SK-N-SH treated with all-trans-retinoic acid at 6 μM for 48 hours (cell line): ENCODE measurements at regions not wholly inside any gene's neighbourhood (a gene's known extent, or its start where the extent isn't known, plus 50 kb on each side); places are given as distances from the start of the nearest gene placed in this dataset.
A peak's percentile ranks its signal among the peaks of the same experiment; 100 is the strongest.

Source experiments
- ATAC-seq: fragments of 200-7000 bp; cut with Tn5 transposase; 3 replicates; pipeline ENCODE4 v1.9.1; 2020; ENCODE audit warnings: mild to moderate bottlenecking, moderate library complexity
- ARNTL ChIP-seq: fragments of 450-650 bp; formaldehyde crosslinking; IDR thresholded peaks from 2 replicates; pipeline ENCODE4 v1.5.0; 2020; ENCODE audit warnings: low read depth, mild to moderate bottlenecking, moderate library complexity, borderline replicate concordance
- CSDC2 ChIP-seq: fragments of 250-450 bp; sonication (Bioruptor Pico); IDR thresholded peaks from 2 replicates; pipeline ENCODE4 v1.5.0; 2020; ENCODE audit warnings: mild to moderate bottlenecking, moderate library complexity
- GLIS3 ChIP-seq: fragments of 250-450 bp; sonication (Bioruptor Pico); IDR thresholded peaks from 2 replicates; pipeline ENCODE4 v1.5.0; 2020; ENCODE audit warnings: mild to moderate bottlenecking, moderate library complexity
- OSR1 ChIP-seq: fragments of 250-450 bp; sonication (Bioruptor Pico); IDR thresholded peaks from 2 replicates; pipeline ENCODE4 v1.8.0; 2022; ENCODE audit warnings: moderate library complexity, mild to moderate bottlenecking, inconsistent platforms
- PPARA ChIP-seq: fragments of 250-450 bp; sonication (Bioruptor Pico); IDR thresholded peaks from 2 replicates; pipeline ENCODE4 v1.5.0; 2020; ENCODE audit warnings: mild to moderate bottlenecking, borderline replicate concordance
- RARB ChIP-seq: fragments of 250-450 bp; sonication (Bioruptor Pico); IDR thresholded peaks from 2 replicates; pipeline ENCODE4 v1.8.0; 2021; ENCODE audit warnings: mild to moderate bottlenecking, moderate library complexity
- SNAI2 ChIP-seq: fragments of 250-450 bp; sonication (Bioruptor Pico); IDR thresholded peaks from 2 replicates; pipeline ENCODE4 v1.5.0; 2020; ENCODE audit warnings: mild to moderate bottlenecking, moderate library complexity
- TCF4 ChIP-seq: fragments of 250-450 bp; sonication (Bioruptor Pico); IDR thresholded peaks from 2 replicates; pipeline ENCODE4 v1.8.0; 2021; ENCODE audit warnings: mild to moderate bottlenecking, moderate library complexity, borderline replicate concordance
- TOX ChIP-seq: fragments of 250-450 bp; sonication (Bioruptor Pico); IDR thresholded peaks from 2 replicates; pipeline ENCODE4 v1.8.0; 2021; ENCODE audit warnings: mild to moderate bottlenecking, moderate library complexity, borderline replicate concordance
- ZC3H10 ChIP-seq: fragments of 250-450 bp; sonication (Bioruptor Pico); IDR thresholded peaks from 2 replicates; pipeline ENCODE4 v1.5.1; 2021; ENCODE audit warnings: mild to moderate bottlenecking, moderate library complexity
- ZFP3 ChIP-seq: fragments of 250-450 bp; sonication (Bioruptor Pico); IDR thresholded peaks from 2 replicates; pipeline ENCODE4 v1.5.0; 2020; ENCODE audit warnings: mild to moderate bottlenecking, moderate library complexity
- ZFP30 ChIP-seq: fragments of 450-650 bp; formaldehyde crosslinking; IDR thresholded peaks from 2 replicates; pipeline ENCODE4 v1.5.0; 2022; ENCODE audit warnings: mild to moderate bottlenecking, moderate library complexity
- ZNF565 ChIP-seq: fragments of 450-650 bp; formaldehyde crosslinking; conservative IDR thresholded peaks from 2 replicates; pipeline ENCODE4 v1.5.0; 2020; ENCODE audit warnings: low read depth, mild to moderate bottlenecking, moderate library complexity
- ZNF70 ChIP-seq: fragments of 450-650 bp; formaldehyde crosslinking; IDR thresholded peaks from 2 replicates; pipeline ENCODE4 v1.5.0; 2020; ENCODE audit warnings: mild to moderate bottlenecking, moderate library complexity
- ZNF8 ChIP-seq: fragments of 450-650 bp; formaldehyde crosslinking; IDR thresholded peaks from 2 replicates; pipeline ENCODE4 v1.5.0; 2020; ENCODE audit warnings: mild to moderate bottlenecking, moderate library complexity
- TF ChIP-seq, protein P1 (sequence below): fragments of 250-450 bp; sonication (Bioruptor Pico); IDR thresholded peaks from 2 replicates; pipeline ENCODE4 v1.5.1; 2020; ENCODE audit warnings: low read depth, mild to moderate bottlenecking, moderate library complexity
- TF ChIP-seq, protein P2 (sequence below): fragments of 250-450 bp; sonication (Bioruptor Pico); IDR thresholded peaks from 2 replicates; pipeline ENCODE4 v1.5.0; 2020; ENCODE audit warnings: mild to moderate bottlenecking, moderate library complexity
- TF ChIP-seq, protein P3 (sequence below): fragments of 250-450 bp; sonication (Bioruptor Pico); IDR thresholded peaks from 2 replicates; pipeline ENCODE4 v1.8.0; 2021; ENCODE audit warnings: low read depth, mild to moderate bottlenecking, moderate library complexity, borderline replicate concordance
- TF ChIP-seq, protein P4 (sequence below): fragments of 250-450 bp; sonication (Bioruptor Pico); IDR thresholded peaks from 2 replicates; pipeline ENCODE4 v1.8.0; 2020; ENCODE audit warnings: mild to moderate bottlenecking, moderate library complexity, borderline replicate concordance
- TF ChIP-seq, protein P5 (sequence below): fragments of 250-450 bp; sonication (Bioruptor Pico); IDR thresholded peaks from 2 replicates; pipeline ENCODE4 v1.5.1; 2021; ENCODE audit warnings: mild to moderate bottlenecking, moderate library complexity

DNA sequence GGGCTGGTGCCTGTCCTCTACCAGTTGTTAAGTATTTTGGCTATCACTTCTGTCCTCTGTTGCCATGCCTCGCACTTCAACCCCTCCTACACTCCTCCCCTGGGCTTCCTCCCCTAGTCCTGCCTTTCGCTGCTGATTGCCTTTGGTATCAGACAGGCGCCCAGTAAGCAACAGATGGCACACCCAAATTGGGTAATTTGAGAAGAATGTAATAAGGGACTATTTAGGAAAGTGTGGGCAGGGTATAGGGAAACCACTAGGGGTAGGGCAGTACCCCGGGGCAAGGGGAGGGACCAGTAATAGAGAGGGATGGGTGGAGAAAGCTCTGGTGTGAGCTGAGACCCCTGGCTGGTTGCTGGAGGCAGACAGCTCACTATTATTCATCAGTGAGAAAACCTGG lies 172.7 kb upstream of the USP9X start:
- no peak for ATAC-seq
- no peak for TF ChIP-seq ZFP3 (CRISPR knock-in tag)
- no peak for TF ChIP-seq OSR1 (CRISPR knock-in tag)
- TF ChIP-seq RARB (CRISPR knock-in tag): no peak
- no peak for TF ChIP-seq GLIS3 (CRISPR knock-in tag)
- TF ChIP-seq PPARA (CRISPR knock-in tag): no peak
- TF ChIP-seq SNAI2 (CRISPR knock-in tag): no peak
- no peak for TF ChIP-seq TOX (CRISPR knock-in tag)
- TF ChIP-seq ZNF70 (CRISPR knock-in tag): no peak
- no peak for TF ChIP-seq TCF4 (CRISPR knock-in tag)
- TF ChIP-seq, protein P1, sequence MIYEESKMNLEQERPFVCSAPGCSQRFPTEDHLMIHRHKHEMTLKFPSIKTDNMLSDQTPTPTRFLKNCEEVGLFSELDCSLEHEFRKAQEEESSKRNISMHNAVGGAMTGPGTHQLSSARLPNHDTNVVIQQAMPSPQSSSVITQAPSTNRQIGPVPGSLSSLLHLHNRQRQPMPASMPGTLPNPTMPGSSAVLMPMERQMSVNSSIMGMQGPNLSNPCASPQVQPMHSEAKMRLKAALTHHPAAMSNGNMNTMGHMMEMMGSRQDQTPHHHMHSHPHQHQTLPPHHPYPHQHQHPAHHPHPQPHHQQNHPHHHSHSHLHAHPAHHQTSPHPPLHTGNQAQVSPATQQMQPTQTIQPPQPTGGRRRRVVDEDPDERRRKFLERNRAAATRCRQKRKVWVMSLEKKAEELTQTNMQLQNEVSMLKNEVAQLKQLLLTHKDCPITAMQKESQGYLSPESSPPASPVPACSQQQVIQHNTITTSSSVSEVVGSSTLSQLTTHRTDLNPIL (CRISPR knock-in tag): no peak
- TF ChIP-seq ZC3H10 (CRISPR knock-in tag): no peak
- TF ChIP-seq, protein P2, sequence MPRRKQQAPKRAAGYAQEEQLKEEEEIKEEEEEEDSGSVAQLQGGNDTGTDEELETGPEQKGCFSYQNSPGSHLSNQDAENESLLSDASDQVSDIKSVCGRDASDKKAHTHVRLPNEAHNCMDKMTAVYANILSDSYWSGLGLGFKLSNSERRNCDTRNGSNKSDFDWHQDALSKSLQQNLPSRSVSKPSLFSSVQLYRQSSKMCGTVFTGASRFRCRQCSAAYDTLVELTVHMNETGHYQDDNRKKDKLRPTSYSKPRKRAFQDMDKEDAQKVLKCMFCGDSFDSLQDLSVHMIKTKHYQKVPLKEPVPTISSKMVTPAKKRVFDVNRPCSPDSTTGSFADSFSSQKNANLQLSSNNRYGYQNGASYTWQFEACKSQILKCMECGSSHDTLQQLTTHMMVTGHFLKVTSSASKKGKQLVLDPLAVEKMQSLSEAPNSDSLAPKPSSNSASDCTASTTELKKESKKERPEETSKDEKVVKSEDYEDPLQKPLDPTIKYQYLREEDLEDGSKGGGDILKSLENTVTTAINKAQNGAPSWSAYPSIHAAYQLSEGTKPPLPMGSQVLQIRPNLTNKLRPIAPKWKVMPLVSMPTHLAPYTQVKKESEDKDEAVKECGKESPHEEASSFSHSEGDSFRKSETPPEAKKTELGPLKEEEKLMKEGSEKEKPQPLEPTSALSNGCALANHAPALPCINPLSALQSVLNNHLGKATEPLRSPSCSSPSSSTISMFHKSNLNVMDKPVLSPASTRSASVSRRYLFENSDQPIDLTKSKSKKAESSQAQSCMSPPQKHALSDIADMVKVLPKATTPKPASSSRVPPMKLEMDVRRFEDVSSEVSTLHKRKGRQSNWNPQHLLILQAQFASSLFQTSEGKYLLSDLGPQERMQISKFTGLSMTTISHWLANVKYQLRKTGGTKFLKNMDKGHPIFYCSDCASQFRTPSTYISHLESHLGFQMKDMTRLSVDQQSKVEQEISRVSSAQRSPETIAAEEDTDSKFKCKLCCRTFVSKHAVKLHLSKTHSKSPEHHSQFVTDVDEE (CRISPR knock-in tag): no peak
- TF ChIP-seq, protein P3, sequence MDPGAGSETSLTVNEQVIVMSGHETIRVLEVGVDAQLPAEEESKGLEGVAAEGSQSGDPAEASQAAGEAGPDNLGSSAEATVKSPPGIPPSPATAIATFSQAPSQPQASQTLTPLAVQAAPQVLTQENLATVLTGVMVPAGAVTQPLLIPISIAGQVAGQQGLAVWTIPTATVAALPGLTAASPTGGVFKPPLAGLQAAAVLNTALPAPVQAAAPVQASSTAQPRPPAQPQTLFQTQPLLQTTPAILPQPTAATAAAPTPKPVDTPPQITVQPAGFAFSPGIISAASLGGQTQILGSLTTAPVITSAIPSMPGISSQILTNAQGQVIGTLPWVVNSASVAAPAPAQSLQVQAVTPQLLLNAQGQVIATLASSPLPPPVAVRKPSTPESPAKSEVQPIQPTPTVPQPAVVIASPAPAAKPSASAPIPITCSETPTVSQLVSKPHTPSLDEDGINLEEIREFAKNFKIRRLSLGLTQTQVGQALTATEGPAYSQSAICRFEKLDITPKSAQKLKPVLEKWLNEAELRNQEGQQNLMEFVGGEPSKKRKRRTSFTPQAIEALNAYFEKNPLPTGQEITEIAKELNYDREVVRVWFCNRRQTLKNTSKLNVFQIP (CRISPR knock-in tag): no peak
- no peak for TF ChIP-seq ARNTL
- no peak for TF ChIP-seq CSDC2
- TF ChIP-seq, protein P4, sequence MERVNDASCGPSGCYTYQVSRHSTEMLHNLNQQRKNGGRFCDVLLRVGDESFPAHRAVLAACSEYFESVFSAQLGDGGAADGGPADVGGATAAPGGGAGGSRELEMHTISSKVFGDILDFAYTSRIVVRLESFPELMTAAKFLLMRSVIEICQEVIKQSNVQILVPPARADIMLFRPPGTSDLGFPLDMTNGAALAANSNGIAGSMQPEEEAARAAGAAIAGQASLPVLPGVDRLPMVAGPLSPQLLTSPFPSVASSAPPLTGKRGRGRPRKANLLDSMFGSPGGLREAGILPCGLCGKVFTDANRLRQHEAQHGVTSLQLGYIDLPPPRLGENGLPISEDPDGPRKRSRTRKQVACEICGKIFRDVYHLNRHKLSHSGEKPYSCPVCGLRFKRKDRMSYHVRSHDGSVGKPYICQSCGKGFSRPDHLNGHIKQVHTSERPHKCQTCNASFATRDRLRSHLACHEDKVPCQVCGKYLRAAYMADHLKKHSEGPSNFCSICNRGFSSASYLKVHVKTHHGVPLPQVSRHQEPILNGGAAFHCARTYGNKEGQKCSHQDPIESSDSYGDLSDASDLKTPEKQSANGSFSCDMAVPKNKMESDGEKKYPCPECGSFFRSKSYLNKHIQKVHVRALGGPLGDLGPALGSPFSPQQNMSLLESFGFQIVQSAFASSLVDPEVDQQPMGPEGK: no peak
- no peak for TF ChIP-seq ZFP30 (CRISPR knock-in tag)

DNA sequence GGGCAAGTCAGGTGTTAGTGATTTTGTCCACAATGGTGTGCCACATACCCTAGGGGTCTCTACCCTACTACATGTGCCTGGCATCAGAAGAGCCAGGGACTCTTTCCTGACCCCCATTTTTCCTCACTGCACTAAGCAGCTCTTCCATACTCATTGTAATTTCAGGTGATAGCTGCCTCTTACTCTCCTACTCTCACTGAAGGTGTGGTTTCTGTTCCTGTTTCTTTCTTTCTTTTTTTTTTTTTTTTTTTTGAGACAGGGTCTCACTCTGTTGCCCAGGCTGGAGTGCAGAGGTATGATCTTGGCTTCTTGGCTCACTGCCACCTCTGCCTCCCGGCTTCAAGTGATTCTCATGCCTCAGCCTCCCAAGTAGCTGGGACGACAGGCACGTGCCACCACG lies 164.9 kb upstream of the USP9X start:
- ATAC-seq: no peak
- TF ChIP-seq GLIS3 (CRISPR knock-in tag) (no peak), ZNF8 (no peak), ARNTL (no peak), ZC3H10 (CRISPR knock-in tag) (no peak), OSR1 (CRISPR knock-in tag) (no peak), PPARA (CRISPR knock-in tag) (no peak)
- TF ChIP-seq, protein P3 (CRISPR knock-in tag): no peak

DNA sequence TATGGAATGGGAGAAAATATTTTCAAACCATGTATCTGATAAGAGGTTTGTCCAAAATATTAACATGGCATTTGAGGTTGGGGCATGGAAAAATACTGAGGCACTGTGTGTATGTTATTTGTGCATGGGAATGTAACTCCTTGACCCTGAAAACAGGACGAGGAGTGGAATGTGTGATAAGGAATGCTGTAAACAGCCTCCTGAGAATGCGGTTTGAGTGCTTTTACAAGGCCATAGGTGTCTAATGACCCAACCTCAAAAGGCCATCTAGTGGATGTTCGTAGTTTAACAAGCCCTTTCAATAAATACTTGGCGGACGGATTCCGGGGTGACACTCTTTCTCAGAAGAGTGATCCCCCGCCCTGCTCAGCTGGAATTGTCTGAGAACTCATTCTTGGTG lies 162.9 kb upstream of the USP9X start:
- peak; percentile 43; the same call in 1 of the 3 replicates for ATAC-seq
- TF ChIP-seq TOX (CRISPR knock-in tag): no peak
- no peak for TF ChIP-seq SNAI2 (CRISPR knock-in tag)
- TF ChIP-seq ZNF70 (CRISPR knock-in tag): no peak
- no peak for TF ChIP-seq PPARA (CRISPR knock-in tag)
- TF ChIP-seq, protein P3 (CRISPR knock-in tag): no peak
- TF ChIP-seq, protein P2 (CRISPR knock-in tag): no peak
- TF ChIP-seq, protein P1 (CRISPR knock-in tag): no peak
- no peak for TF ChIP-seq ZNF565 (CRISPR knock-in tag)
- TF ChIP-seq, protein P5, sequence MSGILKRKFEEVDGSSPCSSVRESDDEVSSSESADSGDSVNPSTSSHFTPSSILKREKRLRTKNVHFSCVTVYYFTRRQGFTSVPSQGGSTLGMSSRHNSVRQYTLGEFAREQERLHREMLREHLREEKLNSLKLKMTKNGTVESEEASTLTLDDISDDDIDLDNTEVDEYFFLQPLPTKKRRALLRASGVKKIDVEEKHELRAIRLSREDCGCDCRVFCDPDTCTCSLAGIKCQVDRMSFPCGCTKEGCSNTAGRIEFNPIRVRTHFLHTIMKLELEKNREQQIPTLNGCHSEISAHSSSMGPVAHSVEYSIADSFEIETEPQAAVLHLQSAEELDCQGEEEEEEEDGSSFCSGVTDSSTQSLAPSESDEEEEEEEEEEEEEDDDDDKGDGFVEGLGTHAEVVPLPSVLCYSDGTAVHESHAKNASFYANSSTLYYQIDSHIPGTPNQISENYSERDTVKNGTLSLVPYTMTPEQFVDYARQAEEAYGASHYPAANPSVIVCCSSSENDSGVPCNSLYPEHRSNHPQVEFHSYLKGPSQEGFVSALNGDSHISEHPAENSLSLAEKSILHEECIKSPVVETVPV (CRISPR knock-in tag): no peak
